ENCODE measurements at regions not wholly inside any gene's neighbourhood (a gene's known extent, or its start where the extent isn't known, plus 50 kb on each side); places are given as distances from the start of the nearest gene placed in this dataset.

- H3K4me3 ChIP-seq (ENCODE audit: low read depth in 1 of 3, low read length in 3 of 3), result no peak overlapping the region
- no peaks in the 10 kb centered on the region for H3K27me3 ChIP-seq (ENCODE audit: control insufficient read depth in 4 of 4, insufficient read depth in 4 of 4, low read length in 3 of 4)
- no peak overlapping the region for H3K9ac ChIP-seq (ENCODE audit: low read depth in 1 of 2, low read length in 2 of 2)
- no peak for TF ChIP-seq FOXA2 (IDR thresholded peaks at IDR 0.05)
- no peak for TF ChIP-seq FOXA1 (IDR thresholded peaks at IDR 0.05)
- no peak for TF ChIP-seq HNF4A (conservative IDR thresholded peaks at IDR 0.05)
- TF ChIP-seq NR2F2 (IDR thresholded peaks at IDR 0.05), result no peak
- TF ChIP-seq MAX (IDR thresholded peaks at IDR 0.05), result no peak
- no peak for TF ChIP-seq TAF1 (conservative IDR thresholded peaks at IDR 0.05)
- TF ChIP-seq SP1 (IDR thresholded peaks at IDR 0.05), result no peak
- TF ChIP-seq, protein P1, sequence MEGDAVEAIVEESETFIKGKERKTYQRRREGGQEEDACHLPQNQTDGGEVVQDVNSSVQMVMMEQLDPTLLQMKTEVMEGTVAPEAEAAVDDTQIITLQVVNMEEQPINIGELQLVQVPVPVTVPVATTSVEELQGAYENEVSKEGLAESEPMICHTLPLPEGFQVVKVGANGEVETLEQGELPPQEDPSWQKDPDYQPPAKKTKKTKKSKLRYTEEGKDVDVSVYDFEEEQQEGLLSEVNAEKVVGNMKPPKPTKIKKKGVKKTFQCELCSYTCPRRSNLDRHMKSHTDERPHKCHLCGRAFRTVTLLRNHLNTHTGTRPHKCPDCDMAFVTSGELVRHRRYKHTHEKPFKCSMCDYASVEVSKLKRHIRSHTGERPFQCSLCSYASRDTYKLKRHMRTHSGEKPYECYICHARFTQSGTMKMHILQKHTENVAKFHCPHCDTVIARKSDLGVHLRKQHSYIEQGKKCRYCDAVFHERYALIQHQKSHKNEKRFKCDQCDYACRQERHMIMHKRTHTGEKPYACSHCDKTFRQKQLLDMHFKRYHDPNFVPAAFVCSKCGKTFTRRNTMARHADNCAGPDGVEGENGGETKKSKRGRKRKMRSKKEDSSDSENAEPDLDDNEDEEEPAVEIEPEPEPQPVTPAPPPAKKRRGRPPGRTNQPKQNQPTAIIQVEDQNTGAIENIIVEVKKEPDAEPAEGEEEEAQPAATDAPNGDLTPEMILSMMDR (IDR thresholded peaks at IDR 0.05; ENCODE audit: low read depth, low read length, missing input control), result no peak
- no peak for TF ChIP-seq RXRA (IDR thresholded peaks at IDR 0.05)
- no peak for TF ChIP-seq JUND (IDR thresholded peaks at IDR 0.05)
- H3K36me3 ChIP-seq (ENCODE audit: control insufficient read depth in 4 of 4, insufficient read depth in 3 of 4, low read depth in 1 of 4, low read length in 3 of 4), result no peaks in the 10 kb centered on the region
- no peaks in the 10 kb centered on the region for H3K9me3 ChIP-seq (ENCODE audit: control insufficient read depth in 4 of 4, low read length in 3 of 4)
- H3K4me1 ChIP-seq (ENCODE audit: control insufficient read depth in 4 of 4, insufficient read depth in 4 of 4, low read length in 3 of 4), result no peaks in the 10 kb centered on the region
- no peak overlapping the region for H3K27ac ChIP-seq (ENCODE audit: low read depth in 1 of 2, low read length in 2 of 2)
- DNase-seq (ENCODE audit: low spot score), result no peak
- WGBS, result 82% methylated on average over 2 of the region's 2 CpGs
Observed at GRCh38 chr7:41190581-41190980, 512.3 kb downstream of the INHBA start.

DNA sequence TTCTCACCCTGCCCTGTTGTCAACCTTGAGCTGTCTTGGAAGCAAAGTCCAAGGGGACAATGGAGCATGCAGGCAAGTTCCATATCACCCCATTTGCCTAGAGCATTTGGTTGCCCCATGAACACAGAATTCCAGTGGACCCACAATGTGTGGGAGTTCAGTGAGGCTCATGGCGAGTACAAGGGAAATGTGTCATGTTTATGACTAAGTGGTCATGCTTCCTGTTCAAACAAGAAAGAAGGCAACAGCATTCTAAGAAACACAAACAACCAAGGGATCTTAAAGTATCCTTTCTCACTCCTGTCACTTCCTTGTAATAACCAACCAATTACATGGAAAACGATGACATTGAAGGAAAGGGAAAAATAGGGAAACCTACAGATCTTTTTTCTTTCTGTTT, 513.0 kb downstream of the INHBA start:
- WGBS, result 84% methylated on average over 2 of the region's 2 CpGs
- Histone ChIP-seq H3K4me1 (ENCODE audit: control insufficient read depth in 4 of 4, insufficient read depth in 4 of 4, low read length in 3 of 4) (no peaks in the 10 kb centered on the region), H3K36me3 (ENCODE audit: control insufficient read depth in 4 of 4, insufficient read depth in 3 of 4, low read depth in 1 of 4, low read length in 3 of 4) (no peaks in the 10 kb centered on the region), H3K27me3 (ENCODE audit: control insufficient read depth in 4 of 4, insufficient read depth in 4 of 4, low read length in 3 of 4) (no peaks in the 10 kb centered on the region), H3K9ac (ENCODE audit: low read depth in 1 of 2, low read length in 2 of 2) (no peak overlapping the region), H3K27ac (ENCODE audit: low read depth in 1 of 2, low read length in 2 of 2) (no peak overlapping the region), H3K4me3 (ENCODE audit: low read depth in 1 of 3, low read length in 3 of 3) (no peak overlapping the region), H3K9me3 (ENCODE audit: control insufficient read depth in 4 of 4, low read length in 3 of 4) (no peaks in the 10 kb centered on the region)
- no peak for DNase-seq (ENCODE audit: low spot score)
- TF ChIP-seq MAX (IDR thresholded peaks at IDR 0.05) (no peak), FOXA2 (IDR thresholded peaks at IDR 0.05) (no peak), FOXA1 (IDR thresholded peaks at IDR 0.05) (no peak), TAF1 (conservative IDR thresholded peaks at IDR 0.05) (no peak), RXRA (IDR thresholded peaks at IDR 0.05) (no peak), ZBTB33 (IDR thresholded peaks at IDR 0.05) (no peak), GABPA (IDR thresholded peaks at IDR 0.05 in 1 of 2, conservative IDR thresholded peaks at IDR 0.05 in 1 of 2) (no peak), SP1 (IDR thresholded peaks at IDR 0.05) (no peak), NR2F2 (IDR thresholded peaks at IDR 0.05) (no peak), YY1 (IDR thresholded peaks at IDR 0.05) (no peak), HNF4G (IDR thresholded peaks at IDR 0.05) (no peak), HNF4A (conservative IDR thresholded peaks at IDR 0.05) (no peak), EGR1 (IDR thresholded peaks at IDR 0.05; ENCODE audit: low read depth in 2 of 2) (no peak)
- TF ChIP-seq, protein P1 (IDR thresholded peaks at IDR 0.05; ENCODE audit: low read depth, low read length, missing input control), result no peak

Data from liver (tissue), 8 donors.